ENCODE measurements at regions not wholly inside any gene's neighbourhood (a gene's known extent, or its start where the extent isn't known, plus 50 kb on each side); places are given as distances from the start of the nearest gene placed in this dataset.
"Not testable (repeated sequence)": the region's sequence is repeated elsewhere in the genome, so short reads cannot be mapped to it uniquely, and the experiment has no call there.

GRCh38 chr2:190742431-190742830 lies 93.5 kb downstream of the NAB1 start:
- DNase-seq = no peak

DNA sequence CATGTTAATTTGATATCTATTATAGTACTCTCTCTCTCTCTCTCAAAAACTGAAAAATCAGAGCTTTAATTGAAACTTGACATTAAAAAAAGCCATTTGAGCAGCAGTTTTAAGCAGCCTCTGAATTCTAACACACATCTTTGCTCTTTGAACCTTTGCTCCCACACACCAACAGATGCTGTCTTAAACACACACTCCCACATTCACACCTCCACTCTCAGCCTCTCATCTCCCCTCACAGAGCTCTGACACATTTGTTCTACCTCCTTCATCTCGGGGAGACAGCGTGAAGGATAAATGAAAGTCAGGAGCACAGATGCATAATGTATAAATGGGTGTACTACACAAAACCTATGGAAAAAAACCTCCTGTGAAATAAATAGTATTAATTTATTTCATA lies 95.2 kb downstream of the NAB1 start:
- DNase-seq = no peak

DNA sequence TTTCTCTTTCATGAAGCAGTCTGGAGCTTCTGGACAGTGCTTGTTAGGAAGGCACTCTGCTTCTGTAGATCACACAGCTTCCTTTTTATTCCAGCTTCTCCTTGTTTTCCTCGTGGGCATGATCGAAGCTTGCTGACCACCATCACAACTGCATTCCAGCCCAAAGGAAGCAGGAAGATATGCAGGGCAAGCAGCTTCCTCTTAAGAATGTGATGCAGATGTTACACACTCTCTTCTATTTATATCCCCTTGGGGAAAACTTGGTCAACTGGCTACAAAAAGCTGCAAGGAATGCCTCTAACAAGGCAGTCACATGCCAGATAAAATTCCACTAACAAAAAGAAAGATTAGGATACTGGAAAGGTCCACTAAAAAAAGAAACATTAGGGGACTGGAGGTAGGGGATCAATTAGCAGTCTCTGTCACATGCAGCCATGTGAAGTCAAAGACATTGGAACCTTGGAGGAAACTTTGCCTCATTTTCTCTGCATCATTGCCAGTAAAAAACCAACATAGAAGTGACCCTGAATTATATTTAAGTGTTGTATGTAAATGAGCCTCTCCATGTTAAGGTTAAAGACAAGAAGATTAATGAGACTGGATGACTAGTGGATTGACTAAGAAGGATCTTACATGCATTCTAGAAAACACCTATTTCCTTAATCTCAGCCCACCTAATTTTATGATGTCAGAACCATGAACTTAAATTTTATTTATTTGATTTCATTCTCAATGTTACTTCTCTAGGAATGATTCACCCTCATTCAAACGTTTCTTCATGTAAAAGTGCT lies 98.3 kb downstream of the NAB1 start:
- no peak for DNase-seq

DNA sequence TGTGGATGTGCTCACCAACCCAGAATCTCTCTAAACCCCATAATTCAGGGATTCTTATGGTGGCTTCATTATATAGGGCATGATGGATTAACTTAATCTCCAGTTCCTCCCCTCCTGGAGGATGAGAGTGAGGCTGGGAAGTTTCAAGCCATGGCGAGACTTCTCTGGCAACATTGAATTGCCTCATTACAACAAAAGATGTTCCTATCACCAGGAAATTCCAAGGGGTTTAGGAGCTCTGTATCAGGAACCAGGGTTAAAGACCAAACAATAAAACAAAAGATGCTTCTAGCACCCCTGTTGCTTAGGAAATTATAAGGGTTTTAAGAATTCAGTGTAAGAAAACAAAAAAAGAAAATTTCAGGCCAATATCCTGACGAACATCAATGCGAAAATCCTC lies 100.1 kb downstream of the NAB1 start:
- no peak for DNase-seq

GRCh38 chr2:190755772-190756415 lies 107.0 kb downstream of the NAB1 start:
- no peak for DNase-seq

GRCh38 chr2:190759749-190760213 lies 110.9 kb downstream of the NAB1 start:
- DNase-seq = no peak

- DNase-seq = not testable (repeated sequence)
Observed at GRCh38 chr2:190760353-190761150, 111.7 kb downstream of the NAB1 start.

DNA sequence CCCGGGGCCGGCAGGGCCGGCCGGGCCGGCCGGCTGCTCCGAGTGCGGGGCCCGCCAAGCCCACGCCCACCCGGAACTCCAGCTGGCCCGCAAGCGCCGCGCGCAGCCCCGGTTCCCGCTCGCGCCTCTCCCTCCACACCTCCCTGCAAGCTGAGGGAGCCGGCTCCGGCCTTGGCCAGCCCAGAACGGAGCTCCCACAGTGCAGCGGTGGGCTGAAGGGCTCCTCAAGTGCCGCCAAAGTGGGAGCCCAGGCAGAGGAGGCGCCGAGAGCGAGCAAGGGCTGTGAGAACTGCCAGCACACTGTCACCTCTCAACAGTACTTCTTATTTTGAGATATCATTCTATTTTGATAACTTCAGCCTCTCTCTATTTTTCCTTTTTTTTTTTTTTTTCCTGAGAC lies 112.3 kb downstream of the NAB1 start:
- not testable (repeated sequence) for DNase-seq

GRCh38 chr2:190762566-190762965 lies 113.7 kb downstream of the NAB1 start:
- DNase-seq = no peak

DNA sequence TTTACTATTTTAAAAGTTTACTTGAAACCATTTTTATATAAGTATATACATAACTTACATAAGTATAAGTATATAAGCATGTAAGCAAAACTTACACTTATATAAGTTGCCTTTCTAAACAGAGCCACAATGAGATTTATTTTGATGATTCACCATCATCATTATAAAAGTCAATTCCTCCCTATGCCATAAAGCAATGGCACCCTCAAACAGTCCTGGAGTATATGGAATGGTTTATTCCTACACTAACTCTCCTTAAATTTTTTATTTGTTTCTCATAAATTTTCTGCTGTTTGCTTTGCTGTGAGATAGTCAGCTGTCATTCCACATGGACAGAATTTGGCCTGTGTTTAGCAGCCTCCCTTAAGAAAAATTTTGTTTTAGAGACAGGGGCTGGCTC lies 114.2 kb downstream of the NAB1 start:
- no peak for DNase-seq

DNA sequence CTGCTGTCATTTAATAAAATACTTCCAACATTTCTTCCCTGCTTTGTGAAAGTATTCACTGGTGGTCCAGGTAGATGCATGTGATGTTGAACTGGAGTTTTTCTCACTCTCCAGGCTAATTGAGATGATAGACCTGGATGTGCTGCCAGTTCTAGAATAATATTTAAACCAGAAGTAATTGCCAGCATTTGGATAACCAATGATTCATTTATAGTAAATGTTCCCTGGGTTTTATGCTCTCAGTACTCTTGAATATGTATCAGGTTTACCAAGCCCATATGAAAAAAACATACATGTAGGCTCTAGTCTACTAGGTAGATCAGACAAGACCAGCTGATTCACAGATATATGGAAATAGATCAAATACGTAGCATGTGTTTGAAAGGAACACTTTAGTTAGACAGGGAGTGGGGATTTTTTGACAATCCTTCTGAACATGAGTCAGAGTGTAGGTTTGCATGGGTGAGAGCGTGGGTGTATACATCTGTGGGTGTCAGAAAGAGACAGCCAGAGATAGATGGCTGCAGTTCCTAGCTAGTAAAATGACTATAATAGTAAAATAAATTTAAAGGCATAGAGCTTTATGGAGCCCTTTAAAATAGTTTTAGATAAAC lies 115.1 kb downstream of the NAB1 start:
- no peak for DNase-seq

GRCh38 chr2:190765386-190766173 lies 115.0 kb upstream of the GLS start:
- no peak for DNase-seq

GRCh38 chr2:190766174-190766572 lies 114.4 kb upstream of the GLS start:
- no peak for DNase-seq

DNA sequence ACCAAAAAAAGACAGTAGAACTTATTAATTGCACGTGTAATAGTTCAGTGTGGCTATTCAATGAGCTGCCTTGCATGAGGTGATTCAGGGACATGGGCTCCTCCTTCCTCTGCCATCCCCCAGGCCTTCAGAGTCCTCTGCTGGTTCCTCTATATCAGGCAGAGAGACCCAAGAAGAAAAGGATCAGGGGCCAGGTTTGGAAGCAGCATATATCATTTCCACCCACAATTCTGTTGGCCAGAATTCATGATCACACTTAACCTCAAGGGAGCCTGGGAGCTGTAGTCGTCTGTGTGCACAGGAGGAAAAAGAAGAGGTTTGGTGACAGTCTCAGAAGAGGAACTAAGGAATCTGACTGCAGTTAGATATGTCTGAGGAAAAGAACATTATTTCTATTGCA lies 114.0 kb upstream of the GLS start:
- no peak for DNase-seq

DNA sequence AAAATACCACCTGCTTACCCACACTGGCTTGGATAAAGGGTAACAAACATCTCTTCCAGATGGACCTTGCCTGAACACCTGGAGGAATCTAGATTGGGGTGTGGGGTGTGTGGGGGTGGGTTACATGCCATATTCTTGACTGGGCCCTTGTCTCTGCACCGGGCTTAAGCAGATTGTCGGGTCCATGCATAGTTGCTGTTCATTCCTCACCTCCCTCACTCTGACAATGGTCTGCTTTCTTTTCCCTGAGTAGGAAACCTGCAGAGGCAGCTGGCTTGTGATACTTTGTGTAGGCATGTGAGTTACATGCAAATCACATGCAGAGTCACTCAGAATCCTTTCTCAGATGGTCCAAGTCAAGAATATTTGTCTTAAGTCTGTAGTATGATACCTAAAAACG lies 112.8 kb upstream of the GLS start:
- DNase-seq = no peak

- DNase-seq = no peak
Observed at GRCh38 chr2:190769258-190769657, 111.4 kb upstream of the GLS start.

- no peak for DNase-seq
Observed at GRCh38 chr2:190771726-190772125, 108.9 kb upstream of the GLS start.

GRCh38 chr2:190780594-190780993 lies 100.0 kb upstream of the GLS start:
- DNase-seq = no peak

GRCh38 chr2:190781604-190782198 lies 98.9 kb upstream of the GLS start:
- DNase-seq = peak in 3 of 14 donors; percentile 2 to 10 (median 3)

GRCh38 chr2:190782264-190782663 lies 98.4 kb upstream of the GLS start:
- DNase-seq = no peak

- no peak for DNase-seq
Observed at GRCh38 chr2:190783513-190784263, 96.9 kb upstream of the GLS start.
